ENCODE measurements at regions not wholly inside any gene's neighbourhood (a gene's known extent, or its start where the extent isn't known, plus 50 kb on each side); places are given as distances from the start of the nearest gene placed in this dataset.

- no peak for TF ChIP-seq CTCF (IDR thresholded peaks at IDR 0.05)
- TF ChIP-seq POLR2A (IDR thresholded peaks at IDR 0.05) = no peak
Observed at GRCh38 chr3:39587113-39587512, 119.6 kb downstream of the MOBP start.

All from heart left ventricle (tissue), 13 donors.